Mesenchymal stem cell (in vitro differentiated cells and primary cell): ENCODE measurements at regions not wholly inside any gene's neighbourhood (a gene's known extent, or its start where the extent isn't known, plus 50 kb on each side); places are given as distances from the start of the nearest gene placed in this dataset.

Experiments used
- DNase-seq: peaks from one replicate; pipeline ENCODE4 v3.0.0-alpha.2; 2013
- H2AFZ ChIP-seq: one replicate; pipeline ENCODE4 v1.6.1; 2013; ENCODE audit warnings: low read depth, mild to moderate bottlenecking, control low read depth, inconsistent platforms, low read length, moderate library complexity
- H2AK5ac ChIP-seq: 2 replicates; pipeline ENCODE4 v1.6.1; 2013; ENCODE audit warnings: low read length, moderate library complexity, mild to moderate bottlenecking, inconsistent platforms; ENCODE audit not compliant: severe bottlenecking
- H2BK120ac ChIP-seq: one replicate; pipeline ENCODE4 v1.6.1; 2013; ENCODE audit warnings: low read depth, mild to moderate bottlenecking, inconsistent platforms, low read length, moderate library complexity
- H2BK12ac ChIP-seq, 2 experiments: one replicate each; pipeline ENCODE4 v1.6.1; 2013; ENCODE audit warnings: inconsistent platforms in 2 of 2, low read length in 2 of 2, mild to moderate bottlenecking in 2 of 2, moderate library complexity in 2 of 2, control low read depth in 1 of 2
- H2BK15ac ChIP-seq: one replicate; pipeline ENCODE4 v1.6.1; 2013; ENCODE audit warnings: mild to moderate bottlenecking, low read depth, inconsistent platforms; ENCODE audit not compliant: poor library complexity, severe bottlenecking
- H2BK5ac ChIP-seq: 2 replicates; pipeline ENCODE4 v1.6.1; 2013; ENCODE audit warnings: low read depth, mild to moderate bottlenecking, low read length, control low read depth, inconsistent platforms; ENCODE audit not compliant: poor library complexity, severe bottlenecking
- H3K14ac ChIP-seq, 2 experiments: one replicate each; pipeline ENCODE4 v1.6.1; 2013; ENCODE audit warnings: inconsistent platforms in 2 of 2, low read length in 2 of 2, control low read depth in 1 of 2, mild to moderate bottlenecking in 1 of 2, moderate library complexity in 1 of 2
- H3K18ac ChIP-seq, 2 experiments: one replicate each; pipeline ENCODE4 v1.6.1; 2013; ENCODE audit warnings: inconsistent platforms in 2 of 2, low read length in 2 of 2, control low read depth in 1 of 2, low read depth in 1 of 2, mild to moderate bottlenecking in 1 of 2
- H3K23ac ChIP-seq, 2 experiments: one replicate each; pipeline ENCODE4 v1.6.1; 2013; ENCODE audit warnings: inconsistent platforms in 2 of 2, low read length in 2 of 2, mild to moderate bottlenecking in 2 of 2, moderate library complexity in 2 of 2, control low read depth in 1 of 2
- H3K27ac ChIP-seq: 2 replicates; pipeline ENCODE4 v1.5.1; 2013; ENCODE audit warnings: mild to moderate bottlenecking, moderate library complexity, low read length, control low read depth, inconsistent platforms; ENCODE audit not compliant: poor library complexity, severe bottlenecking
- H3K27me3 ChIP-seq, 2 experiments: 2 replicates each; pipeline versions ENCODE4 v1.6.1 to v1.7.0; 2013; ENCODE audit warnings: low read length in 2 of 2, mild to moderate bottlenecking in 2 of 2, moderate library complexity in 2 of 2, control low read depth in 1 of 2, inconsistent platforms in 1 of 2; ENCODE audit not compliant: control insufficient read depth in 1 of 2, insufficient read depth in 1 of 2
- H3K36me3 ChIP-seq, 2 experiments: 2 replicates each; pipeline versions ENCODE4 v1.6.1 to v1.7.0; 2013; ENCODE audit warnings: low read length in 2 of 2, control low read depth in 1 of 2, inconsistent platforms in 1 of 2, low read depth in 1 of 2, mild to moderate bottlenecking in 1 of 2; ENCODE audit not compliant: insufficient read depth in 2 of 2, control insufficient read depth in 1 of 2
- H3K4ac ChIP-seq, 2 experiments: one replicate each; pipeline ENCODE4 v1.6.1; 2013; ENCODE audit warnings: inconsistent platforms in 2 of 2, low read length in 2 of 2, mild to moderate bottlenecking in 2 of 2, moderate library complexity in 2 of 2, control low read depth in 1 of 2, low read depth in 1 of 2
- H3K4me1 ChIP-seq: 2 replicates; pipeline ENCODE4 v1.6.1; 2013; ENCODE audit warnings: low read depth, low read length, control low read depth; ENCODE audit not compliant: control insufficient read depth, insufficient read depth
- H3K4me2 ChIP-seq: 2 replicates; pipeline ENCODE4 v1.6.1; 2013; ENCODE audit warnings: low read length, mild to moderate bottlenecking, inconsistent platforms; ENCODE audit not compliant: poor library complexity, severe bottlenecking
- H3K4me3 ChIP-seq, 2 experiments: 2 replicates each; pipeline versions ENCODE4 v1.5.1 to v1.7.0; 2013; ENCODE audit warnings: low read length in 2 of 2, mild to moderate bottlenecking in 2 of 2, control low read depth in 1 of 2, low read depth in 1 of 2; ENCODE audit not compliant: insufficient read depth in 1 of 2
- H3K79me1 ChIP-seq: replicated peaks from 2 replicates; pipeline ENCODE4 v1.6.1; 2013; ENCODE audit warnings: mild to moderate bottlenecking, control low read depth, low read length, inconsistent platforms; ENCODE audit not compliant: poor library complexity, severe bottlenecking
- H3K9ac ChIP-seq: 2 replicates; pipeline ENCODE4 v1.7.0; 2013; ENCODE audit warnings: mild to moderate bottlenecking, low read length, moderate library complexity
- H3K9me3 ChIP-seq: 2 replicates; pipeline ENCODE4 v1.7.0; 2013; ENCODE audit warnings: mild to moderate bottlenecking, low read length; ENCODE audit not compliant: control insufficient read depth
- H4K8ac ChIP-seq: one replicate; pipeline ENCODE4 v1.6.1; 2013; ENCODE audit warnings: inconsistent platforms, mild to moderate bottlenecking, low read length, moderate library complexity
- H4K91ac ChIP-seq: one replicate; pipeline ENCODE4 v1.6.1; 2013; ENCODE audit warnings: mild to moderate bottlenecking, low read length, inconsistent platforms
- WGBS: methylation state at CpG from one replicate; pipeline ENCODE4 v1.1.7; 2013; ENCODE audit warnings: mixed read lengths; 5-methylcytosine and 5-hydroxymethylcytosine counted together

GRCh38 chr10:4662576-4663161 is 163.3 kb upstream of the AKR1E2 start:
- Histone ChIP-seq H3K4me2 (peak overlapping the region; percentile 43), H2AFZ (no peak overlapping the region), H3K14ac (peak overlapping the region in 1 of 2 experiments; percentile 57), H3K27ac (peak overlapping the region; percentile 99), H3K4ac (peak overlapping the region in 1 of 2 experiments; percentile 82), H3K36me3 (no peaks in the 10 kb centered on the region), H3K9me3 (no peaks in the 10 kb centered on the region), H2BK5ac (peak overlapping the region; percentile 84), H3K18ac (peak overlapping the region; percentile 68 to 91), H2BK15ac (no peak overlapping the region), H4K8ac (peak overlapping the region; percentile 93), H3K23ac (no peak overlapping the region), H2BK12ac (peak overlapping the region; percentile 60 to 66), H4K91ac (peak overlapping the region; percentile 65), H3K27me3 (no peaks in the 10 kb centered on the region), H3K9ac (peak overlapping the region; percentile 86), H3K4me3 (peak overlapping the region in 1 of 2 experiments; percentile 3), H2BK120ac (peak overlapping the region; percentile 78), H2AK5ac (no peak overlapping the region), H3K79me1 (peaks cover 4% of the 10 kb centered on the region), H3K4me1 (peaks cover 9% of the 10 kb centered on the region)
- 30% methylated on average over 7 of the region's 9 CpGs for WGBS
- DNase-seq, result peak; percentile 70

GRCh38 chr10:4661511-4662255 is 164.3 kb upstream of the AKR1E2 start:
- peak overlapping the region; percentile 99 for H3K27ac ChIP-seq
- peak; percentile 25 for DNase-seq
- H3K4ac ChIP-seq, result peak overlapping the region; percentile 82 to 94
- H2BK120ac ChIP-seq, result peak overlapping the region; percentile 96
- H3K79me1 ChIP-seq, result peaks cover 4% of the 10 kb centered on the region
- H3K4me3 ChIP-seq, result peak overlapping the region in 1 of 2 experiments; percentile 10
- no peaks in the 10 kb centered on the region for H3K9me3 ChIP-seq
- H4K8ac ChIP-seq, result peak overlapping the region; percentile 33
- no peaks in the 10 kb centered on the region for H3K36me3 ChIP-seq
- no peaks in the 10 kb centered on the region for H3K27me3 ChIP-seq
- peak overlapping the region; percentile 70 for H2AK5ac ChIP-seq
- 82% methylated on average over 16 of the region's 16 CpGs for whole genome bisulfite sequencing
- H2BK15ac ChIP-seq, result peak overlapping the region; percentile 38
- H2AFZ ChIP-seq, result peak overlapping the region; percentile 46
- peak overlapping the region in 1 of 2 experiments; percentile 14 for H3K23ac ChIP-seq
- H2BK5ac ChIP-seq, result no peak overlapping the region
- H3K9ac ChIP-seq, result peak overlapping the region; percentile 86
- H2BK12ac ChIP-seq, result peak overlapping the region; percentile 22 to 97
- peak overlapping the region; percentile 94 for H4K91ac ChIP-seq
- peaks cover 9% of the 10 kb centered on the region for H3K4me1 ChIP-seq
- no peak overlapping the region for H3K4me2 ChIP-seq
- peak overlapping the region in 1 of 2 experiments; percentile 68 for H3K14ac ChIP-seq
- peak overlapping the region; percentile 63 to 90 for H3K18ac ChIP-seq

- H2AFZ ChIP-seq, result no peak overlapping the region
- H3K4ac ChIP-seq, result peak overlapping the region in 1 of 2 experiments; percentile 49
- H3K14ac ChIP-seq, result no peak overlapping the region
- H3K4me3 ChIP-seq, result no peak overlapping the region
- no peak overlapping the region for H3K23ac ChIP-seq
- H3K18ac ChIP-seq, result peak overlapping the region in 1 of 2 experiments; percentile 8
- peak overlapping the region in 1 of 2 experiments; percentile 6 for H2BK12ac ChIP-seq
- H3K9ac ChIP-seq, result no peak overlapping the region
- H2BK120ac ChIP-seq, result peak overlapping the region; percentile 71
- H2BK5ac ChIP-seq, result no peak overlapping the region
- H4K8ac ChIP-seq, result no peak overlapping the region
- WGBS, result 96% methylated on average over 7 of the region's 8 CpGs
- peaks cover 4% of the 10 kb centered on the region for H3K79me1 ChIP-seq
- H2AK5ac ChIP-seq, result no peak overlapping the region
- H3K27ac ChIP-seq, result no peak overlapping the region
- DNase-seq, result no peak
- H3K36me3 ChIP-seq, result no peaks in the 10 kb centered on the region
- H2BK15ac ChIP-seq, result no peak overlapping the region
- no peak overlapping the region for H4K91ac ChIP-seq
- no peaks in the 10 kb centered on the region for H3K9me3 ChIP-seq
- peaks cover 5% of the 10 kb centered on the region for H3K4me1 ChIP-seq
- no peak overlapping the region for H3K4me2 ChIP-seq
- no peaks in the 10 kb centered on the region for H3K27me3 ChIP-seq
Measured at GRCh38 chr10:4658777-4659176, 167.2 kb upstream of the AKR1E2 start.

GRCh38 chr10:4656576-4657194 is 169.3 kb upstream of the AKR1E2 start:
- Histone ChIP-seq H4K91ac (no peak overlapping the region), H3K18ac (no peak overlapping the region), H3K4me2 (no peak overlapping the region), H2BK120ac (no peak overlapping the region), H3K14ac (no peak overlapping the region), H3K27me3 (no peaks in the 10 kb centered on the region), H2BK12ac (no peak overlapping the region), H2BK5ac (no peak overlapping the region), H2BK15ac (no peak overlapping the region), H3K79me1 (peaks cover 4% of the 10 kb centered on the region), H3K9ac (peak overlapping the region; percentile 60), H3K23ac (no peak overlapping the region), H2AK5ac (no peak overlapping the region), H2AFZ (no peak overlapping the region), H4K8ac (no peak overlapping the region), H3K9me3 (no peaks in the 10 kb centered on the region), H3K27ac (no peak overlapping the region), H3K4me3 (no peak overlapping the region), H3K36me3 (no peaks in the 10 kb centered on the region), H3K4ac (no peak overlapping the region), H3K4me1 (peaks cover 2% of the 10 kb centered on the region)
- WGBS, result 0% methylated on average over 5 of the region's 7 CpGs
- peak; percentile 73 for DNase-seq
